ENCODE measurements at regions not wholly inside any gene's neighbourhood (a gene's known extent, or its start where the extent isn't known, plus 50 kb on each side); places are given as distances from the start of the nearest gene placed in this dataset.
"Not testable (repeated sequence)": the region's sequence is repeated elsewhere in the genome, so short reads cannot be mapped to it uniquely, and the experiment has no call there.

DNA sequence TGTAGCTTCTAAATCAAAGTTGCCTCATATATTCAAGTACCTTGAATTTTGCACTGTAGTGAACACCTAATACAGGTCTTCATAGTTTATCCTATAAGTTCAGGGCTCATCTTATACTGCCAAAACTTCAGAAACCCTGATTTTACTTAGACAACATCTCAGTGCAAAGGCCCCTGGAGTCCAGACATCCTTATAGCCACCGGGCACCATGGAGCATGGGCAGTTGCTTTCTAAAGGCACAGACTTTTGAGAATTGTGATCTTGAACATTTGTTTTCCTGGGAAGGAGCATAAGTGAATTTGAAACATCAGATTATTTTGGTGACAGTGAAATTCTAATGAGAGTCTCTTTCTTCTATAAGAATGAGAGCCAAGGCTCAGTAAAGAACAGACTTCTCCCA is 292.3 kb downstream of the CYRIA start:
- DNase-seq (ENCODE audit: low read depth): no peak

DNA sequence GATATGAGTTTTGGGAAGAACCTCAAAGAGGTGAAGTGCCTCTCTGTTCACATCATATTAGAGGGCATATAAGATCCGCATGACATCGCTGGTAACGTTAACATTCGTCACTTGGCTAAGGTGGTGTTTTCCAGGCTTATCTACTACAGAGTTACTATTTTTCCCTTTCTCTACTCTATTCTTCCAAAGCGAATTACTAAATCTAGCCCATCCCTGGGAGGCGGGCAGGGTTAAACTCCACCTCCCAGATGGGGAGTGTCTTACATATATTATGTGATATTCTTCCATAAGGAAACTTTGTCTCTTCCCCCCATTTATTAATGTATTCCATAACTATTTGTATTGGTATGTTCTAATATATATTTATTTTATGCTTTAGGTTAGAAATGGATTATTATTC is 293.9 kb downstream of the CYRIA start:
- no peak for DNase-seq (ENCODE audit: low read depth)

DNA sequence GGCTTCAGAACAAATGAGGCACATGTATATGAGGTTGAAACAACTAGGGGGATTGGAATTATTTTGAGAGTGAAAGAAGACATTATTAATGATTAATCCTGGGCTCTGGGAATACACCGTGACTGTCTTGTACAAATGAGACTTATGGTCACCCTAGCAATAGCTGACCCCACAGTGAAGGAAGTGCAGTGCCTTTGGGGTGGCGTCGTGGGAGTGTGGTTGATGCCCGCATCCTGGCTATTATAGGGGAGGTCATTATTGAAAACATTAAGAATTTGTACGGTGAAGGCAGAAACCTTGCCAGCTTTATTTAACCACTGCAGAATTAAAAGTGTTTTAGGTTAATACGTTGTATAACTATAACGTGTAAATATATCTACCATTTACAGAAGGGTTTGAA is 296.7 kb downstream of the CYRIA start:
- no peak for DNase-seq (ENCODE audit: low read depth)

DNA sequence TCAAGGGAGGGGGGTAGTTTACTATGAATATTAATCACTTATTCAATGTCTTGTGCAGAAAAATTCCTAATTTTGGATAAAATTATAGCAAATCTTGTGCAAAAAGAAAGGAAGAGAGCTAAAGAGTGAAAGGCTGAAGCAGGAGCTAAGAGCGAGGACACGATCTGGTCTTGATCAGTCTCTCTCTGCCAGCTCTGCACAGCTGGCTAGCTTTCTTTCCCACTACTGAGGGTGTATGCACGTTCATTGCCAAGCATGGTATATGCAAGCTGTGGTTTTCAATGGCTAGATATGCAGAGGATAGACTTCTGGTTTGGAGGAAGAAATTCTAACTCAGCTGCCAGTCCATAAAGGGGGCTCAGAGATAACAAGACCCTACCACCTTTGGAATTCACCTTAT is 297.3 kb downstream of the CYRIA start:
- no peak for DNase-seq (ENCODE audit: low read depth)

DNA sequence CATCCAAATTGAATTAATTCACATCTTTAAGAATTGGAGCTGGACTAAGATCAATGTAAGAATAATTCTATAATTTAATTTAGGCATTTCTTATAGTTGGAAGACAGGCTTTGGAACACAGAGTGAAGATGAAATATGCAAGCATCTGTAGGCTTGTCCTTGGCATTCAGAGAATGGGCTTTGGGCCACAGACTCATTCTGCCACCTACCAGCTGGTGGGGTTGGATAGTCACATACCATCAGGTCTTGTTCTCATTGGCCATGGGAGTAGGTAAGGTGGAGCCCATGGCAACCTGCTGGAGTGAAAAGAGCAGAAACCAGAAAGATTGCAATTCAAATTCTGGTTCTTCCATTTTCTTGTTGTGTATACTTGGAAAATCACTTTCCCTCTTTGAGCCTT is 300.3 kb downstream of the CYRIA start:
- no peak for DNase-seq (ENCODE audit: low read depth)

DNA sequence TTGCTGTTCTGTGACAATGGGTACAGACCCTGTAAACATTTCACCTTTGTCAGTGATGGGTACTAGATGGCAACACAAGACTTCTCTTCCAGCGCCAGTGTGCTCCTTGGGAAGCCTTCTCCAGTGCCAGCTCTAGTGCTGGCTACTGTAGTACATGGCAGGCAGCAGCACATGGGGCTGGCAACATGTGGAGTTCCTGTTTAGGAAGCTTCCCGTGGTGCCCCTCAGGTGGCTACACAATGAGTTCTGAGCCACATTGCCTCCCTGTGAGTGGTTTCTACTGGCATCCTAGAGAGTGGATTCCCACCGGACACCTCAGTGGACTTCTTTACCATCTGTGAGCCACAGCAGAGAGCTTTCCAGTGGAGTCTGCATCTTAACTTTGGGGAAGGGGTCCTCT is 302.1 kb downstream of the CYRIA start:
- no peak for DNase-seq (ENCODE audit: low read depth)

DNA sequence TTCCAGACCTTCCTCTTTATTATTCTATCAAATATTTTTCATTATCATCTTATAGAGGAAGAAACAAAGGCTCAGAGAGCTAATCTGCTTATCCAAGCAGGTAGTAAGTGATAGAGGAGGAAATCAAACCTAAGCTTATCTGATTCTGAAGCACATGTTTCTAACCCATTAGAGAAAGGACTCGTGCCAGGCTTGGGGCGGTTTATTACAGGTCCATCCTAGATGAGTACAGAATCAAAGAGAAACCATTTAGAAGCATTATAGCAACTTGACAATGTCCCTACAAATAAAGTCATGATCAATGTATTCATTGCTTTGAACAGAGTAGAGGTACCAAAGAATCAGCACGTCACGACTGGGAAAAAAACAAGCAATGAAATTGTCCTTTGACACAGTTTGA is 303.0 kb downstream of the CYRIA start:
- no peak for DNase-seq (ENCODE audit: low read depth)

DNA sequence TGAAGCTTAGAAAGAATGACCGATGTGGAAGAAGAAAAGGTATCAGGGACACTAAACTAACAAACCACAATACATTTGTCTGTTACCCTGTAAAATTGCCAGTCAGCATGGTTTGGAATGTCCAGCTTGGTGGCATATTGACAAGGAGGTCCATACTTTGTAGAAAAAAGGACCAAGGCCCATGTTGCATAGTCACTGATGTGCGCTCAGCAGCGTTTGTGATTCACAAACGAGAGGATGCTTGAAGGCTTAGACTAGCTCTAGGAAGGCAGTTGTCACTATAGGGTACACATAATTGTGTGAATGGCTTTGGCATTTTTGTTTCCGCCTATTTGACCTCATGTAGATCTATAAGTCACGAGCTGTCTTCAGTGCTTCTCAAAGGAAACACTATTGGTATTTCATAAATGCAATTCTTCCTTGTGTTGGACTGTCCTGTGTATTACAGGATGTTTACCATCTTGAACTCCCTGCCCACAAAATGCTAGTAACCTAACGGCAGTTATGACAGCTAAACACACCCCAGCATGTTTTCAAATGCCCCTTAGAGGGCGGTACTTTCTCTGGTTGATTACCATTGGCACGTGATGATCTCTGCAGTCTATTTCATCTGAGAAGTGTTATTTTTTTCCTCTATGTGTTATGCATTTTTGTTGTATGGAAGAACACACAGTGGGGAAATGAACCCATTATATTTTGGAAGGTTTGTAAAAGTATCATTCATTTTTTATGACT is 304.2 kb downstream of the CYRIA start:
- no peak for DNase-seq (ENCODE audit: low read depth)

DNA sequence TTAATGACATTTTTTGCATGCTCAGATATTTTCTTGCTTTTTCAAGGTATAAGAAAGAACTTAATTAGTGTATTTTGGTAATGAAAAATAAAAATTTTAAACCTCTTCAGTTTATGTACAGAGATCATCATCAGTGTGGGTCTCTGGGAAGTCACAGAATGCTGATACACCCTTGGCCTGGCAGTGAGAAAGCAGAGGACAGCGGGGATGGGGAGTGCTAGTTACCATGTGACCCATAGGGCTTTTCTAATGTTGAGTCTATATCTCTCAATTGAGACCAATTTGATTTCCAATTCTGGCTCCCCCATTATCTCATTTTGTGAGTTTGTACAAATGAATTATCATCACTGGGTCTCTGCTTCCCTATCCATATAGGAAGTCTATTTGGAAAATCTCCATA is 305.7 kb downstream of the CYRIA start:
- DNase-seq (ENCODE audit: low read depth): no peak

DNA sequence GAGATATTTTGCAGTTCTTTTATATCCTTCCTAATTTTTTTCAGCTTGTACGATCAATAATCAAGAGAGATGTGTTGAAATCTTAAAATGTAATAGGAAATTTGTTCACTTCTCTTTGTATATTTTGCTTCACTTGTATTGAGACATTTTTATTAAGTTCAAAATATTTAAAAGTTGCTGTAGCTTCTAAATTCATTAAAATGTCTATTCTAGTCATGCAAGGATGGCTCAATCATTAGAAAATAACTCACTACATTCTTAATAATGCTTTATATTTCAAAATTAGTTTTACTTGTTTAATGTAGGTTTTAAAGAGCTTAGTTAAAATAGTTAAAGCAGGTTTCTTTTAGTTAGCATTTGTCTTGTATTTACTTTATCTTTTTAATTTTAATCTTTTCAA is 308.4 kb downstream of the CYRIA start:
- no peak for DNase-seq (ENCODE audit: low read depth)

DNA sequence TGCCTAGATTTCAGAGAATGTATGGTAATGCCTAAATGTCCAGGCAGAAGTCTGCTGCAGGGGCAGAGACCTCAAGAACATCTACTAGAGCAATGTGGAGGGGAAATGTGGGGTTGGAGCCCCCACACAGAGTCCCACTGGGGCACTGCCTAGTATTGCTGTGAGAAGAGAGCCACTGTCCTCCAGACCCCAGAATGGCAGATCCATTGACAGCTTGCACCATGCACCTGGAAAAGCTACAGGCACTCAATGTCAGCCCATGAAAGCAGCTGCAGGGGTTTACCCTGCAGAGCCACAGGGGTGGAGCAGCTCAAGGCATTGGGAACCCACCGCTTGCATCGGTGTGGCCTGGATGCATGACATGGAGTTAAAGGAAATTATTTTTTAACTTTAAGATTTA is 314.1 kb downstream of the CYRIA start:
- DNase-seq (ENCODE audit: low read depth): no peak

DNA sequence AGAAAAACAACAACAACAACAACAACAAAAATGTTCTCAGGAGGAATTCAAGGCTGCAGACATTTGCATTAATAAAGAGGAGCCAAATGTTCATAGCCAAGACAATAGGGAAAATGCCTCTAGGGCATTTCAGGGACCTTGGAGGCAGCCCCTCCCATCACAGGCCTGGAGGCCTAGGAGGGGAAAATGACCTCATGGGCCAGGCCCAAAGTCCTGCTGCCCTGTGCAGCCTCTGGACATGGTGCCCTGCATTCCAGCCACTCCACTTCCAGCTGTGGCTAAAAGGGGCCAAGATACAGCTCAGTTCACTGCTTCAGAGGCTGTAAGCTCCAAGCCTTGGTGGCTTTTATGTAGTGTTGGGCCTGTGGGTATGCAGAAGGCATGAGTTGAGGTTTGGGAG is 314.5 kb downstream of the CYRIA start:
- no peak for DNase-seq (ENCODE audit: low read depth)

DNA sequence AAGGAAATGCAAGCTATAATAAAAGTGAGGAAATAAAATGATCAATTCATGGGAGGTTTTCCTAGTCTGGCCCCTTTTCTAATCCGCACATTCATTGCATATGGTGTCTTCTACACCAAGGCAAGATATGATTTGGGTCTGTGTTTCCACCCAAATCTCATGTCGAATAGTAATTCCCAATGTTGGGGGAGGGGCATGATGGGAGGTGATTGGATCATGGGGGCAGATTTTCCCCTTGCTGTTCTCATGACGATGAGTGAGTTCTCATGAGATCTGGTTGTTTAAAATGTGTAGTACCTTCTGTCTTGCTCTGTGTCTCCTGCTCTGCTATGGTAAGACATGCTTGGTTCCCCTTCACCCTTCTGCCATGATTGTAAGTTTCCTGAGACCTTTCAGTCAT is 315.4 kb downstream of the CYRIA start:
- no peak for DNase-seq (ENCODE audit: low read depth)

DNA sequence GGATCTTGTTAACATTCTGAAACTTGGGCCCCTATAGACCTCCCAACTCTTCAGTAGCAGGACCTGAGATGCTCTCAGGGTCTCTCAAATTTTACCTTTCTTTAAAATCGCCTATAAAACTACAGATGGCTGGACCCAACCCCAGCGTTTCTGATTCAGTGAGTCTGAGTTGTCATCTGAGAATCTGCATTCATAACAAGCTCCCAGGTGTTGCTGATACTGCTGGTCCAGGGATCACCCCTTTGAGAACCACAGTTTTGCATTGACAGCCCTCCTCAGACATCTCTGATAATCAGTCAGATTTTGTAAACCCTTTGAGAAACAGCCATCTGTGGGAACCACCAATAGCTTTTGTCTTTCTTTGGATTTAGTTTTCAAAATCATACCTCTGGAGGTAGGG is 315.8 kb downstream of the CYRIA start:
- no peak for DNase-seq (ENCODE audit: low read depth)

DNA sequence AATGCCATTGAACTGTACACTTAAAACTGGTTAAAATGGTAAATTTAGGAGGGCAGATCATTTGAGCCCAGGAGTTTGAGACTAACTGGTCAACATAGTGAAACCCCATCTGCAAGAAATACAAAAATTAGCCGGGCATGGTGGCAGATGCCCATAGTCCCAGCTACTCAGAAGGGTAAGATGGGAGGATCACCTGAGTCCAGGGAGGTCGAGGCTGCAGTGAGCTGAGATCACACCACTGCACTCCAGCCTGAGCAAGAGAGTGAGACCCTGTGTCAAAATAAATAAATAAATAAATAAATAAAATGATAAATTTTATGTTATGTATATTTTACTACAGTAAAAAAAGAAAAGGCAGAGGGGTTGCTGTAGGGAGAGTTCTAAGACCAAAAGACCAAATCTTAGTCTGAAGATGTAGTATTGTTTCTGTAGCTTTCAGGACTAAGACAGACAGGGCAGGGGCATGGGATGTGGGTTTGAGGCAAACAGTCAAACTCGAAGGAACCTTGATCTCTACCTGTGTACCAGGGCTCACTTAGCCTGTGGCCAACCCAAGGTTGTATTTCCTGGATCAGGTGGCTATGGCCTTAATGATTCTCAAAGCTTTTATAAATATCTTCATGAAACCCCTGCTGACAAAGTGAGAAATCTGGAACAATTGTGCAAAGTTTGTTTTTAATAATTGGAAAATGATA is 316.7 kb downstream of the CYRIA start:
- DNase-seq (ENCODE audit: low read depth): no peak

DNA sequence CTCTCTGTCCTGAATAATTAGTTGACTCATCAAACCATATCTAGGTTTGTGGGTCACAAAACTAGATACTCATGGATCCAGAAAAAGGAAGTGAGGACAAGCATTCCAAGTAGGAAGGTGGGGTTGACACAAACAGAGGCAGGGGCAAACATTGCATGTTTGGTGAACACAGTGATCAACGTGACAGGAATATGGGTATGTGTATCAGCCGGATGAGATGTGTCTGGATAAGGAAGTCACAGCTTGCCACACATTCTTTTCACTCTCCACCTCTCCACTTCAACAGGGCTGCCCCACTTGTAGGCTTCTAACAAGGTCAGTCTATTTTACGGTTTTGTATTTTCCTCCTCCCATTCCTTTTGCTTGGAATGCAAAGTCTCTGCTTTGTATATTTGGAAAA is 319.0 kb downstream of the CYRIA start:
- DNase-seq (ENCODE audit: low read depth): no peak

DNA sequence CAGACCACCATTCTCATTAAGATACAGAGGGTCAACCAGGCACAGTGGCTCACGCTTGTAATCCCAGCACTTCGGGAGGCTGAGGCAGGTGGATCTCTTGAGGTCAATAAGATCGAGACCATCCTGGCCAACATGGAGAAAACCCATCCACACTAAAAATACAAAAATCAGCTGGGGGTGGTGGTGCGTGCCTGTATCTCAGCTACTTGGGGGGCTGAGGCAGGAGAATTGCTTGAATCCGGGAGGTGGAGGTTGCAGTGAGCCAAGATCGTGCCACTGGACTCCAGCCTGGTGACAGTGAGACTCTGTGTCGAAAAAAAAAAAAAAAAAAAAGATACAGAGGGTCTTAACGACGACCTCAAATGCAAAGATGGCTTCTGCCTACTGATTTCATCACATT is 320.4 kb downstream of the CYRIA start:
- DNase-seq (ENCODE audit: low read depth): not testable (repeated sequence)

DNA sequence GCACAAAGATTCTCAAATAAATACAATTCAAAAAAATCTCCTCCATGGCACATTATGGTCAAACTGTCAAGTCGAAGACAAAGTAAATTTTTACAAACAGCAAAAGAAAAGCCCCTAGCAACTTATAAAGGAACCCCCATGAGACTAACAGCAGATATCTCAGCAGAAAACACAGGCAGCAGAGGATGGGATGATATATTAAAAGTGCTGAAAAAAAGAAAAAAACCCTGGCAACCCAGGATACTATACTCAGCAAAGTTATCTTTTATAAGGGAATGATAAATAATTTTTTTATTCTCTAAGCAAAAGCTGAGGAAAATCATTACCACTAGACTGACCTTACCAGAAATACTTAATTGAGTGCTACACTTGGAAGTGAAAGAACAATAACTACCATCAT is 326.4 kb downstream of the CYRIA start:
- no peak for DNase-seq (ENCODE audit: low read depth)

DNA sequence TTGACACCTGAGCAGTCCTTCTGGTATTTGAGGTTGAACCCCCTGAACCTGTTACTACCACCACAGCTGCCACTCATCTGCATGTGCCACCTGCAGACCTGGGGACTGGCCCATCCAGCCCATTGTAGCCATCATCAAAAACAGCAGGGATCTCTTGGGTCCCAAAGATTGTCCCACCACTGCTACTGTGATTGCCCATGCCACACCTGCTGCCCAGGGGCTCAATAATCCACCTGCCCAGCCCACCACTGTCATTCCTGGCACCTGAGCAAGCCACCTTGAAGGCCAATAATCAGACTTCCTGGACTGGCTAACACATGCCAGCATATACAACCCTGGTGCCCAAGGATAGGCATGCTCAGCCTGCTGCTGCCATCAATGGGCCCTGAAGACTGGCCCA is 327.6 kb downstream of the CYRIA start:
- DNase-seq (ENCODE audit: low read depth): no peak

DNA sequence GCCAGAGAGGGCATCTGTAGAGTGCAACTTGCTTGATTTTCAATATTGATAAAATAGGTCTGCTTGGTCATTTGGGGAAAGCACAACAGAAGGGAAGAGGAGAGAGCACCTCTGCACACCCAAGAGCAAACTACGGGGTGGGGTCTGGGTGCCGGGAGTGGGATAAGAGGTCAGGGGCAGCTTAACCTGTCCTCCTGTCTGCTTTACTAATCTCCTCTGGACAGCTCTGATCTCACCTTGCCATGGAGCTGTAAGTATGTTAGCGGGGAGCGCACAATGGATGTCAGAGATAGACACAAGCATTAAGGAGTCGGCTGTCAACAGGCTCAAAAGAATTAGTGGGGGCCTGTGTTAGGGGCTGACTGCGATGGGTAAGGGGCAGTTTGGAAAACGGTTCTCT is 328.7 kb downstream of the CYRIA start:
- no peak for DNase-seq (ENCODE audit: low read depth)

DNA sequence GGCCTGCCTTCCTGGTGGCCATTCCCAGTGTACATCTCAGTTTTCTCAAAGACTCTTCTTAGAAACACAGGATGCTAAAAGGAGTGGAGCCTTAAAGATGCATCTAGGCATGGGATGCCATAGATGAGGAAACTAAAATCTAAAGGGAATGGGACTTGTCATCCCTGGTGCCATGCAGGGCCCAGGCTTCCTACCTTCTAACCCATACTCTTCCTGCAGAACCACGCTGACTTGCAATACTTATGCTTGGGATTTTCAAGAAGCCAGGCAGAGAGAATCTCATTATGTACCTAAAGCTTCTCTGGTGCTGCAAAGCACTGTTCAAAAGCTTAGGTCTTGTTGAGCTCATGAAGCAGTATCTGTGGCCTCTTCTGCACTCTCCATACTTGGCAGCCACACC is 329.1 kb downstream of the CYRIA start:
- no peak for DNase-seq (ENCODE audit: low read depth)

DNA sequence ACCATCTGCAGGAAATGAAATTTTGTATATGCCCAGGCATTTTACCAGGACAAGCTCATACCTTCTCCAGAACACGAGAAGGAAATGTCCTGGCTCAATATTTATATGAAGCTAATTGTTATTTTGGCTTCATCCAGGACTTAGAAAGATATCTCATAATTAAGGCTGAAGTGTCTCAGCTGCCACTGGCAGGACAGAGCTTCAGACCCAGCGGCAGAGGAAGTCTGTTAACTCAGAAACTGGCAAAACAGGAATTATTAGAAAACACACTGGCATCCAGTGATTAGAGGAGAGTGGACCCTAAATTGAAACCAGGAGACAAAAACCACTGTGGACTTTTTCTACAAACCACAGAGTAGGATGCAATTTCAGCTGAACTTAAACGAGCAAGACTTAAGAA is 329.7 kb downstream of the CYRIA start:
- DNase-seq (ENCODE audit: low read depth): no peak

DNA sequence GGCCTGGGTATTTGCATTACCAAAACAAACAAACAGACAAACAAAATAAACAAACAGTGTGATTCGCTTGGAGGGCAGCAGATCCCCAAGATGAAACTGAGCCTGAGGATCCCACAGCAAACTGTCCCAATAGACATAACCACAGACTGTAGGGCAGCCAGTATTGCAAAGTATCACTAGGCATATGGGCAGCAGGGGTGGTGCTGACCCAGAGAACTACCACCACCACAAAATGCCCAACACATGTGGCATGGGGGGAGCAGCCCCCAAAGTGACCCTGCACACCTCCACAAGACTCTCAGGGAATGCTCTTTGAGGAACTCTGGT is 330.1 kb downstream of the CYRIA start:
- no peak for DNase-seq (ENCODE audit: low read depth)
